NCI-H1417 treated with DMSO at 0.1 percent for 48 hours (cell line): ENCODE measurements at regions not wholly inside any gene's neighbourhood (a gene's known extent, or its start where the extent isn't known, plus 50 kb on each side); places are given as distances from the start of the nearest gene placed in this dataset.

Source experiments
- DNase-seq: peaks from one replicate; lab custom pipeline; 2025; lab: John Stamatoyannopoulos, UW

DNA sequence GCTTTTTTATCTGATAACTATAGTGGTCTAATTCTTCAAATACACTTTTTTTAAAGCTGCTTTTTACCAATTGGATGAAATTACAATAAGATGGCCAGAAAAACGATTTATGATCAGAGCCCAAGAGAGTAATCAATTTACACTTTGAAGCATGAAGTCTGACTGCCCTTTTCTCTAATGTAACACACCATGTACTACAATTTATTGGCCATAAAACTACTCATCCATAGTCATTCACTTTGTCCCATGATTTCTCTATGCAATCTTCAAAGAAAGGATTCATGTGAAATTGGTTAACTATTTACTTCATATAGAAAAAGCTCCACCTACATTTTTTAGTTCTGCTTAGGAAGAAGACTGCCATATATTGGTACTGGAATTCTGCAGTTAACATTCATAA is 73.6 kb upstream of the CAST start:
- no peak for DNase-seq

- no peak for DNase-seq
These were observed 71.4 kb upstream of the CAST start for GRCh38 chr5:96590796-96591195.

GRCh38 chr5:96595300-96596090 is 66.7 kb upstream of the CAST start:
- no peak for DNase-seq

DNA sequence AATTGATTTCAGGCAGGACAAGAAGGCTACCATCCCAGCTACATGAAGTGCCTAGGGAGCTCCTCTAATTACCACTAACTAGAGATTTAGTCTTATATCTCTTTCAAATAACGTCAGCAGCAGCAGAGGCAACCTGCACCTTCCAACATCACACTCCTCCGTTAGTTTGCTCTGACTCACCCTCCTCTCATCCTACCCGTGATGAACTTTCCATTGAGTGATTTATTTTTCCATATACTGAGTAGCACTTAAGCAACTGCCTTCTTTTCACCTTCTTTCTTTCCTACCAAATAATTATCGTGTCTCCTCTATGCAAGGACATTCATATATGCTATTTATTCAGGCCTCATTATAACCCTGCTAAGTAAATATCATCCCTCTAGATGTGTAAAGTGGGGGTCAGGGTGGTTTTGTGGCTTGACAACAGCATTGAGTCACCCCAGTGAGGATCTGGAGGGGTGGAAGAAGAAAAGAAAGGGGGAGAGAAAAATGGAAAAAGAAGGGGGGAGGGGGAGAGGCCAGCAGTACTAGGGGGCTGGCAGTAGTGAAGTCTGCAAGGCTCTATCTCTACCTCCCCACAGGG is 64.6 kb upstream of the CAST start:
- DNase-seq: no peak

DNA sequence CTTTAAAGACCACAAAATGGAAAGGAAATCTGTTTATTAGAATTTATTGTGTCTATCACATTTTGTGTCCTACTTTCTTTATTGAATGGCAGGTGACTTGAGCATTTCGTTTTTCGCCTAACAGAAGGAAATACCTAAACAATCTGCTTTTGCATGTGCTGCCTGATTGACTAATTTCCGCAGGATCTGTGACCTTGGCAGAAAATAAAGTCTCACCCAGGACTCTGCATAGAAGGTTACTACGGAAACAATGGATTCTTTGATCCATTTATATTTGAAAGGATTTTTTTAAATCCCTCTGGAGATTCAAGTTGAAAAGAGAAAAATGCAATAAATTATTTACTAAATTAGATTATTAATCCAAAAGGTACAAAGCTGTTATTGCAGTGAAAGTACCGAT is 61.0 kb upstream of the CAST start:
- DNase-seq: no peak

DNA sequence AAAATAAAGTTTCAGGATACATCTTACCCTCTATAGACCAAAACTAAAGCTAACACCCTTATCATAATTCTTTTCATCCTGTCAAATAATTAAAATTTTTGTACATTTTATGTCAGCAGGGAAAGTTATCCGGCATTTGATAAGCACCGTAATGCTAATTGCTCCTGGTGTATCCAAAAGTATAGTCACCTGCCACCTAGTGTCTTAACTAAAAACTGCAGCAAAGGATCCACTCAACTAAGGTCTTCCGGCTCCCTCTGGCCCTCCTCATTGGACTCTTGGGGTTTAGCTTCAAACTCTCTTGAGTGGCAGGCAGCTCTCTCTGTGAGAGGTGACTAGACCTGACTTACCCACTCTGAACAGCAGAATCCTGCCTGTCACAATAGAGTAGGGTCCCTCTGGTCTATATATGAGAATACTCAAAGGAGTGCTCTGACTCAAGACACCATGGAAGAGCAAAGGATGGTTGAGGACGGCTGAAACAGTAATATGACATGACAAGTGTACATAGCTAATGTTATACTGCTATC is 60.4 kb upstream of the CAST start:
- DNase-seq: peak; percentile 36

GRCh38 chr5:96602776-96603175 is 59.4 kb upstream of the CAST start:
- no peak for DNase-seq

GRCh38 chr5:96605144-96605837 is 56.9 kb upstream of the CAST start:
- DNase-seq: no peak

DNA sequence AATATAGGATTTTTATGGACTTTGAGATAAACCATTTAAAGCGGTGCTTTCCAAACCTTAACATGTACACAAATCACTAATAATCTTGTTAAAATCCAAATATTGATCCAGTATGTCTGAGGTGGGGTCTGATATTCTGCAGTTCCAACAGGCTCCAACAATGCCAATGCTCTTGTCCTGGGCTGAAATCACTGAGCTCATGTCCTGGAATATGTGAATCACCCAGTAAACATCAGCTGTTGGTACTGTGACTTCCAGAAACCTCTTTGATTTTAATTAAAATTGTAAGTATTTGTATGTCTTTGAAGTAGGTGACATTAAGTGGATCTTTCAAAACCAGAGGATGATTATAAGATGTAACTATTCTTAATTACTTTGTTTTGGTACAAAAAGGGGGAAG is 52.8 kb upstream of the CAST start:
- DNase-seq: no peak

DNA sequence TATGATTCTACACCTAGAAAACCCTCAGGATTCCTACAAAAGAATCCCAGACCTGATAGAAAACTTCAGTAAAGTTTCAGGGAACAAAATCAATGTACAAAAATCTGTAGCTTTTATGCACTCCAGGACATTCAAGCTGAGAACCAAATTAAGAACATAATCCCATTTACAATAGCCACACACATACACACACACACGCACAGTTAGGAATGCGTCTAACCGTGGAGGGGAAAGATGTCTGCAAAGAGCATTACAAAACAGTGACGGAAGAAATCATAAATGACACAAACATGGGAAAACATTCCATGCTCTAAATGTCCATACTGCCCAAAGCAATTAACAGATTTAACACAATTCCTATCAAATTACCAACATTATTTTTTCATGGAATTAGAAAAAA is 51.4 kb upstream of the CAST start:
- DNase-seq: no peak

GRCh38 chr5:96611946-96612345 is 50.2 kb upstream of the CAST start:
- DNase-seq: no peak
